Dedifferentiated amniotic fluid mesenchymal stem cell (primary cell): ENCODE measurements at regions not wholly inside any gene's neighbourhood (a gene's known extent, or its start where the extent isn't known, plus 50 kb on each side); places are given as distances from the start of the nearest gene placed in this dataset.

ENCODE experiments used
- DNase-seq: peaks from one replicate; pipeline ENCODE4 v3.0.0-alpha.2; 2016; ENCODE audit errors: extremely low spot score

DNA sequence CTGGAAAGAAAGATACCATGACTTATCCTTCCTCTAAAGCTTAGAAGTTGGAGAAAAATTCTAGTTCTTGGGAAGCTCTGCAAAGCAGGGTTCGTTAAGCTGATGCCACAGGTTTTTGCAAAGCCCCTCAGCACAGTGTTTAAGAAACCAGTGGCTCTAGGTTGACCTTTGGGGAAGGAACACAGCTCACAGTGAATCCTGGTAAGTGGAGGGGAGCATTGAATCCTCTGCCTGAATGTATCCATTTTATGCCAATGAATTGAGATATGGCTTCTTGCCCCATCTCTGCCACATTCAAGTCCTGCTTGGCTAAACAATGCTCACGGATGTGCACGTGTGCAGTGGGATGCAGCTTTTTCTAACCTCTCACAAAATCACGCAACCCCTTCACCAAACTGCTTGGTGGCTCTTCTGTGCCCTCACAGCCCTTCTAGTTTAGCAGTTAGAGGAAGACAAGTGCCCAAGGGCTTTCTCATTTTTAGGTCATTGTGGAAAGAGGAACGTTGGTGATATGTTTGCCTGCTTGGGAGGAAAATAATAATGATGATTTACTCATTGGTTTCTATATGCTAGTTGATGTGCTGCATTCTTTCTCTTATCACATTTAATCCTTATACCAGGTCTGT, 111.3 kb downstream of the DAD1 start:
- no peak for DNase-seq

DNA sequence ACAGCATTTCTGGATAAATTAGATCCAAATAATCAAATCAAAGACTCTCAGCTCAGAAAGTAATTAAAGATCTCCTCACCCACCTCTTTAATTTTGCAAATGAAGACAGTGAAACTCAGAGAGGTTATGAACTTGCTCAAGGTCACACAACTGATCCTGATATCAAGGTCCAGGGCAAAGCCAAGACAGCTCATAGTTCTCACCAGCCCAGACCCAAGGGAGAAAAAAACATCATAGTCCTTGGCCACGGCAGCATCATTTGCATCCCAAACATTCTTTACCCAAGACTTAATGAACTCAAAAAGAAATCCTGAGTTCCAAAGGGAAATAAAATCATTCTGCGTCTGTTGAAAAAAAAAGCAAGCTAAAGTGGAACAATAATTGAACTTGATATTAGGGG, 112.1 kb downstream of the DAD1 start:
- DNase-seq: no peak

DNA sequence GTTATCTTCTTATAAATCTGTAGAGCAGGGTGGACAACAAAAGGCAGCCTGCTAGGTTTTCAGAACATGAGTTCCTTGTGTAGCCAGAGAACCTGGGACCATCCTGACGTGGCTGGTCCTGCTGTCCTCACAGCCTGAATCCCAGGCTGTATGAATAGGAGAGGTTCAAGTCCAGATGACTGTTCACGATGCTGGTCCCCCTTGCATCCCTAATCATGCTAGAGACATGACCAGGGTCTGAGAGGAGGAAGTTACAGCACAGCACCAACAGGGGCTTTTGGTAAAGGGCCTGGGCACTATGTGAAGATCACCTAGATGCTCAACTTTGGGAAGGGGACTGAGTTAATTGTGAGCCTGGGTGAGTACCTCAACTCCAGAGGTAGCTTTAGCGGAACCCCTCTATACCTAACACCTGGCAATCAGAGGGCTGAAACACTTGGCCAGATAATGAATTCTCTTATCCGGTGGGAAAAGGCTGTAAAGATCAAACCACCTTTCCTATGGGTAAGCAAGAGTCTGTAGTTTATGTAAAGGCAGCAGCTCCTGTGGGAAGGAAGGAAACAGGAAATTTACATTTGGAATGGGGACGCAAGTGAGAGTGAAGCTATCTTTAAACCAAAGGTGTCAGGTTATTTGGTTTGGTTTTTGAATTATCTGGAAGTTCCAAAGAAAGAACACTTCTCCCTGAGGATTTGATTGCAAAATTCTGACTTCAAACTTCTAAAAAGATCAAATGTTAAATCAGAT, 112.8 kb downstream of the DAD1 start:
- DNase-seq: no peak

DNA sequence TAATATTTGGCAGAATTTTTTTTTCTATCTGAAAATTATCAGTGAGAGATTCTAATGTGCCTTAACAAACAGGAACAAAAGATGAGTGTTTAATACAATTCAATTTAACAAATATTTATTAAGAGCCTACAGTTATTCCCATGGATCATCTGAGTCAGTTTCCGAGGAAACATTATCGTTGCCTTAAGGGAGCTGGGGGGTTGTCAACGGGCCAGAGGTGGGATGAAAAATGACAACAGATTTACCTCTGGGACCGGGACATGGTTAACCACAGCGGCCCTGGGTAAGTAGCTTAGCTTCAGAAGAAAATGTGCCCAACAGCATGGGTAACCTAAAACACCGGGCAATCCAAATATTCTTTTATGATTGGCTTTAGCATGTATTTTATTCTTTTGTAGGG, 113.6 kb downstream of the DAD1 start:
- DNase-seq: no peak

DNA sequence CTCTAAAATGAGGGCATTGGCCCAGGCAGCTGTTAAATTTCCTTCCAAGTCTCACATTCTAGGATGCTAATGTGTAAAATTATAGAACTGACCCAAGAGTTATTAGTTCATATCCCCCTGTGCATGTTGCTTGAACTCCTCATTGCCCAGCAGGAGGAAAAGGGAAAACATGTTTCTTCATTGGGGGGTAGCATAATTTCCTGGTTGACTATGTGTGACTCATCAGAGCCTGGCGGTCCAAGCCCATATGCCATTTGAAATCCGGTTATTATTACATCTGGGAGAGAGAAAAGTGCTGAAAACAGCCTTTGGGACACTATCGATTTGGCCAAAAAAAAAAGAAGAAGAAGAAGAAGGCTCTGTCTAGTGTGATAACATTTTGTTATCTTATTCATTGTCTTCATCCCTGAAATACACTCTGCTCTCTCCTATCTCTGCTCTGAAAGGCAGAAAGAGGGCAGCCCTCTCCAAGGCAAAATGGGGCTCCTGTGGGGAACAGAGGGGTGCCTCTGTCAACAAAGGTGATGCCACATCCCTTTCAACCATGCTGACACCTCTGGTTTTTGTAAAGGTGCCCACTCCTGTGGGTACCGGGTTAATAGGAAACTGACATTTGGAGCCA, 114.2 kb downstream of the DAD1 start:
- no peak for DNase-seq

DNA sequence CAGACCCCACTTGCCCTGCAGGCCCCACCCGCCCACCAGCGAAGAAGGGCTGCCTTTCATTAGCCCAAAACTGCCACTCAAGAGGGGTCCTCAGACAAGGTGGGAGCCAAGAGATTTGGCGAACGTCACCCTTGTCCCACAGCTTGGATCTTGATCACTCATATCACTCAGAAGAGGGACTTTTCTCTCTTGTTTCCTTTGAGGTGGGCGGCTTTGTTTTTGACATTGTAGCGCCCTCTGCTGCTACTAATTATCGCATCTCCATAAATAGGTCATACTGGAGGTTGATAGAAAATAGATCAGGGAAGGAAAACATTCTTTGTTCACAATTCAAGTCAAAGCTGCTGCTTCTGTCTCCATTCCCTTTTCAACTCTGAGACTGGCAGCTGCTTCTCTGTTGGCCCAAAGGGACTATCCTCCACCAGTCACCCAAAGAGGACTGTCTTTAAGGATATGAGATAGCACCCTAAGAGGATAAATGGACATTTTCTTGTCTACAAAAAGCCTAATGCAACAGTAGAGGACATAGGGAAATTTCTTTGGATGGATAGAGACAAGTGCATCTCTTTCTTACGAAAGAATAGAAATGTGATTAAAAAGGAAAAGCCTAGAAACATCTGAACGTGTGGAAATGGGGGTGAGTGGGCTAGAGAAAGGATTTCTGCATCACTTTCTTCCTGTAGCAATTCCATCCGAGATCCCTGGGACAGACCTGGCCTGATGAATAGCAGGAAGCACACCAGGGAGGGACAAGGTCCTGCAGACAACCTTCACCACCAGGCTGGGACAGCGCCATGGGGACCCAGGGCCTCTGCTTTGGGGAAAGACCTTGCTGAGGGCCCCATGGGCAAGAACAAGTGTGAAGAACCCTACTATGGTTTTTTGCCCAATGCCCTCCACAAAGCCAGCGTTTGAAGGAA, 115.8 kb downstream of the DAD1 start:
- no peak for DNase-seq

DNA sequence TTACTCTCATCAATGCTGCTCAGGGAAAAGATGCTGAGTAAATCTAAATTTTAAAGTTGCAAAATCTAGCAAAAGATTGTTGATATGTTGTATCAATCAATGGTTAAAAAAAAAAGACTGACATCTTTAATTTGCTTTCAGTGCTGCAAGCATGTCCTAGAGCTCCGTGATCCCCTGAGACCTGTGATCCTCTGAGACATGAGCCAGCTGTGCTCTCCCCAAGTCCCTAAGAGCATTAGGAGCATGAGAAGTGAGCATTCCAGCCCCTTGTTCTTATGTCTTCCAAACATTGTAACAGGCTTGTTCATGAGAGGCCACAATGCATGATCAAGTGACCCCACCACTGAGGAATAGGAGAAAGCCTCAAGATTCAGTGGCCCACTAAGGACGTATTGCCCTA, 116.6 kb downstream of the DAD1 start:
- DNase-seq: no peak

DNA sequence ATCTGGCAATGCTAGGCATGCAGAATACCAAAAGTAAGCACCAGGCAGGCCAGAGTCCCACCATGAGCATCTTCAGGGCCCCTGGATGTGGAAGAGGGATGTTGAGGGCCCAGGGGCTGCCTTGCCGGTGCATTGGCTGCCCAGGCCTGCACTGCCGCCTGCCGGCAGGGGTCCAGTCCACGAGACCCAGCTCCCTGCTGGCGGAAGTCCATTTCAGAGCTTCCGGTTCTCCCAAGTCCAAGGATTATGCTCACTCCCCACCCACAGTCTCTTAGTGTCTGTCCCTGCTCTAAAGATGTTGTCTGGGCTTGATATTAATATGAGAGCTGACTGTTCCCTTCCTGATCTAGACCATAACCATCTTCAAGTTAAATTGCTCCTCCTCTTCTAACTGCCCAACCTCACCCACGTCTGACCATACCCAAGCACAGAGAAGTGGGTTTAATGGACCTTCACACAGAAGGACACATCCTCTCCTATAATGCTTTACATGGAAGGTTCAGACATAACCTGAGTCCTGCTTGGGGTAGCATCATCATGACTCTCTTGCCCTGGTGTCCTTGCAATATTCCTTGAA, 117.4 kb downstream of the DAD1 start:
- DNase-seq: no peak

DNA sequence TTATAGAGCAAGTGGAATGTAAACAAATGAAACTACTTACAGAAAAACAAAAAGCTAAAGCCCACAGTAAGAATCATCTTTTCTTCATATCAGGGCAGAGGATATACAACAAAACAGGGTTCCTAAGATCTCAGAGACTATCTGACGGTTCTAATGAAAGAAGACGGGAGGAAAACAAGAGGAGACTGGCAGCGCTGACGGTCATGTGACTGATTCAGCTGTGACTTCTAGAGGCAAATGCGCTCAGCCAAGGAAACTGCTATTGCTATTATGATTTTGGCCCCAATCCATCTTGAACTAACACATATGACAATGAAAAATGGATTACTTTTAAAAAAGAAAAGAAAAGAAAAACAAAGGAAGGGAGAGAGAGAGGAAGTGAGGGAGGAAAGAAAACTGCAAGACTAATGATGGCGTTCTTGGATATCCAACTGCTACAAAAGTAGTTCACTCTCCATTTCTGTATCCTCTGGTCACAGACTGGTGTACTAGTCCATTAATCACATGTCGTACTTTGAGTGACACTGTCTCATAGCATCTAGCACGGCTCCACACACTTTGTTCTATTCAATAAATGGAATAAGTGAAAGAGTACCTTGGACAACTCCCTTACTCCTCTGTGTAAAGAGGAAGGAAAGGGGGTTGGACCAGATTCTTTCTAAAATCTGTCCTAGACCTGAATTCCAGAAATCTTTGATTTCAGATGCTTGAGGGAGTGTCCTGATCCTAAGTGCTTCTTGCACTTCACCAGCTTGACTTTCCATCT, 119.3 kb downstream of the DAD1 start:
- no peak for DNase-seq

DNA sequence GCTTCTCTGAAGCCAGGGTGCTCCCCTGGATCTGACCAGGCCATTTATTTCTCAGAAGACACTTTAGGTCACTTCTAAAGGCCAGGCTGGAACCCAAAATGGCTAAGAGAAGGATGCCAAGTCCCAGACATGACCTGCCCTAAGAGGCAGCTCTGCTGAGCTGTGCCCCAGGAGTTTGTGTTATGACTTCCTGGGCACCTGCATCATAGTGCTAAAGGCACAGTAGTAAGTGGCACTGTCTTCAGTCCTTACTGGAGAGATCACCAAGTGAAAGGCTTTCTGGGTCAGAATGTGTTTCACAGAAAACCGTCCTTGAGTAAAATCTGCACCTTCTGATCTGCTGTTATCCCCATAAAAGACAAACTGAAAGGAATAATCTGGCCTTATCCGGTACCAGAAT, 120.2 kb downstream of the DAD1 start:
- no peak for DNase-seq

DNA sequence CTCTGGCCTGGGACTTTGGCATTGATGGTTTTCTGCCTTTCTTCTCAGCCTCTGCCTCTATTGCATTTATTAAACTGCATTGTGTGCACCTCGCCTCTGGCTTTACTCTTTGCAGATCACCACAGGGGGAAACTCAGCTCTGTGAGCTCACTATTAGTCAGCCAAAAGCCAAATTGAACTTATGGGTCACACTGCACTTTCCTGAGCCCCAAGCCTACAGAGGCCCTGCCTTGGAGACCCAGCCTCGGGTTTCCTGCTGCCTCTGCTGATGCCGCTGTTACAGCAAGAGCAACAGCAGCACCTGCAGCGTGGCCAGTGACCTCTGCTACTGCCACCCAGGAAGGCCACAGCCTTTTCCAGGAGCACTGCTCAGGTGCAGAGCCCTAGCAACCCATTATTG, 122.5 kb downstream of the DAD1 start:
- no peak for DNase-seq

DNA sequence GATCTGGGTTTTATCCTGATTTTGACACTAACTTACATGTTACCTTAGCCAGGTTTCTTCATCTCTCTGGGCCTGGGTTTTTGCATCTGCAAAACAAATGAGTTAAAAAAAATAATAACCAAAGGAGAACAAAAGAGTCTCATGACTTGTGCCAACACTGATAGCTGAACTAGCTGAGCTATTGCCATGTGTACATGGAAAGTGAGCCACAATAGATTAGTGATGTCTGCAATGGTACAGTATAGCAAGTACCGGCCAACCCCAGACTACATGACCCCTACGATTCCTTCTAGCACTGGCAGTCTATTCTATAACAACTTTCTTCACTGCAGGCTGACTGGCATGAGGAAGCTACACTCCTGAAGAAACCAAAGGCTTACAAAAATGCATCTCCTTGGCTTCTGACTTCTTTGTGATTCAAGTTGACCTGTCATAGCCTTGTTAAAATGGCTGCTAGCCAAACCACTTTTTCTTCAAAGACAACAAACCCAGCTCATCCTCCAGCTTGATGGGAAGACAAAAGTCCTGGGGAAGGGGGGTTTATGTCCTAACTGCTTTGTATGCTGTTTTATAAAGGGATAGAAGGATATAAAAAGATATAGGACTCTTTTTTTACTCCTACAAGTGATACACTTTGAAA, 123.7 kb downstream of the DAD1 start:
- no peak for DNase-seq

DNA sequence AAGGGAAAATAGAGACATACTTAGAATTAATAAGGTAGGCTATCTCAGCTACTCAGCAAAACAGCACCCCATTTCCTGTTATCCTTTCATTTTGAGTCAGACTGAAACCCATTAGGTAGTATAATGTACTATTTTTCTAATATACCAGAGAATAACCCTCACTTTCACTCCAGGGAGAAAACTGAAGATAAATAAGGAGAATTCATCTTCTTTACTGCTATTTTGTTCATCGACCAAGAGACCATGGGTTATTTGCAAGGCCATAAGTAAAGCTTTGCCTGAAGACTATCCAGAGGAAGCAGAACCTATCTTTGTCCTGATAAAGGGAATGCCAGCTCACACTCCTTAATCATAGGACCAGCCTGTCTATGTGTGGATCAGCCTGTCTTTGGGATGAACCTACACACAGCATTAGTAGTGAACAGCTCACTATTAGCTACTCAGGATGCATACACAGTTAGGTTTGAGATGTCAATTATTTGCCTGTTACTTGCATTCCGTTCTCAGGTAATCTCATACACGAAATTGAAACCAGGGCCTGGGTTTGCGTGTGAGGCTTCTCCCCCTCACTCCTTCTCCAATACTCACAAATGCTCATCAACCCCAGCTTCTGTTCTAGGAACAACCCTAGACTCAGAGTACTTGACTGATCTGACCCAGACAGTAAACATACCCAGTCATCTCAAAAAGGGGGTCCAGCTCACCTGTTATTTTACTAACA, 124.4 kb downstream of the DAD1 start:
- no peak for DNase-seq

DNA sequence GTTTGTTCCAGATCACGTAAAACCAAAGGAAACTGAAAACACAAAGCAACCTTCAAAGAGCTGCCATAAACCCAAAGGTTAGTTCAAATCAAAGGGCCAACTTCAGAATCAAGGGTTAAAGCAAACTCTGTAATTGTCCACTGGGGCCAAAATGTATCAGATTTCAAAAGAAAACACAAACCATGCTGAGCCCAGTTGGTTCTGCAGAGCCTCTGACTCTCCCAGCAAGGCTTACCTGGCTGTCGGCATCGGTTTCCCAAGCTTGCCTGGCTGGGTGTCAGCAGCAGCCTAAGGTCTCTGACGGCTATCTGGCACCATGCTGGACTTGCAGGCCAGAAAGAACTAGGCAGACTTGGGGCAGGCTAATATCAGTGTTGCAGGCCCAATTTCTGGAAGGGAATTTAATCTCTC, 125.3 kb downstream of the DAD1 start:
- no peak for DNase-seq

DNA sequence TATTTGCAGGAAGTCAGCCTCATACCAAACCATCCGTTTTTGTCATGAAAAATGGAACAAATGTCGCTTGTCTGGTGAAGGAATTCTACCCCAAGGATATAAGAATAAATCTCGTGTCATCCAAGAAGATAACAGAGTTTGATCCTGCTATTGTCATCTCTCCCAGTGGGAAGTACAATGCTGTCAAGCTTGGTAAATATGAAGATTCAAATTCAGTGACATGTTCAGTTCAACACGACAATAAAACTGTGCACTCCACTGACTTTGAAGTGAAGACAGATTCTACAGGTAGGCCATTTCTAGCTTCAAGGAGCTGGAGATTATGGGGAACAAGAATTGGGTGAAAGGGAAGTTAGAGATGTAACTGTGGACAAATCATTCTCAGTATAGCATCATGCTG, 126.1 kb downstream of the DAD1 start:
- no peak for DNase-seq

DNA sequence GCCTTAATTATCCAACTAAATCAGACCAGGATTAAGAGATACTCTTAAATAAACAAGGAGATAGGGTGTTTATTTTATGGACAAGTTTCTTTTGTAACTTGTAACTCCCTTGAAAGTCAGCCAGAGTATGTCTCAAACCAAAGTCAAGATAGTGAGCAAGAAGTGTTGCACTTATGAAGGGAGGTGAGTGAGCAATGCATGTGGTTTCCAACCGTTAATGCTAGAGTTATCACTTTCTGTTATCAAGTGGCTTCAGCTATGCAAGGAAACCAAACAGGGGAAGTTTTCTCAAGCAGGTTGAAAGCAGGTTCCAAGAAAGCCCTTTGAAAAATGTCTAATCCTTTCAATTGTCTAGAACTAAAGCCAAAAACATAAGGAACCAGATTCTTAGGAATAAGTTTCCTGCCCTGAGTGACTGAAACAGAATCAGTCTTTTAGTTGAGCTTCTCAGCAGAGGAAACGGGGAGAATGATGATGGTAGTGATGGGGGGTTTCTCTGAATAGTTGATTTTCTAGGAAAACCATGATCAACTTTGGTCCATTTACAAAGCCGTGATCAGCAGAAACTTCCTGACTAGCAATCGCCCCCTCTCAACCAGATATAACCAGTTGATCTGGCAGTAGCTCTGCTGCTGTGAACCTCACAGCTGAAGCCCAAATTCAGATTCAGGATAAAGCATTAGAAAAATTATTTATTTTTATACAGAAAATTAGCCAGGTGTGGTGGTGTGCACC, 128.4 kb downstream of the DAD1 start:
- DNase-seq: no peak

DNA sequence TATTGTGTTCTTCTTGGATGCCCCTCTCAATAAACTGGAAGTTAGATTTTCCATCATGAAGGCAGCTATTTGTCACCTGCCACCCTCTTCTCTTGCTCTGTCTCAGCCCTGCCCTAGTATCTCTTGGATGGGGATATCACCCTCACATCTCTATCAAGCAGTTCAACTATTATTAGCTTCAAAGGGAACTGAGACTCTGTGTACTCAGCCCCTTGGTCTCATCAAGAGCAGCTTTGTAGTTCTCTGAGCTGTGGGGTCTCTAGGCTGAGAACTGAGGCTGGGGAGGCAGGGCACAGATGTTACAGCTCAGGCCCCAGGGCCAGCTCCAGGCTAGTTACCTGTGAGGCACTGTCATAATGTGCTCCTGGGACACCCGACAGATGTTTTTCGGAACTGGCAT, 130.3 kb downstream of the DAD1 start:
- DNase-seq: no peak

DNA sequence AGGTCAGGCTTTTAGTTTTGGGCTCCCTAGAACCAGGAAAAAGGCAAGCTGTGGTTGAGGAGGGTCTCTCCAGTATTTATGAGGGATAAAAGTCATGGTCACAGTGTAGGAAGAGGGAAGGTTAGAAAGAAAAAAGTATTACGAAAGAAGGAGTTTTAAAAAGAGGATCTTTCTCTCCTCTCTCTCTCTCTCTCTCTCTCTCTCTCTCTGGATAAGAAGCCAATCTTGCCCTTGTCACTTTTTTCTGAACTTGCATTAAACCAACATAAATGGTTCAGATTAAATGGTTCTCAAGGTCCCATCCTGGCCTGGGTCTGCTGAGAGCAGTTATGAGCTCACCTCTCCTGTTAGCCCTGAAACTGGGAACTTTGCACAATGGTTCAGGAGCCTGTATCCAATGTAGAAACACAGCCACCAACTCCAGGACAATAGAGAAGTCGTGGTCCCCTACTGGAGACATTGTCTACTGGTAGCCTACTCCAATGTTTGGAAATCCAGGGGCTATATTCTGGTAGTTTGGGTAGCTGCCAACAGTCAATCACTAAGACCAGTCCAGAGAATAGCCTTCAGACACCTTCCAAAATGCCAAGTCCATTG, 131.9 kb downstream of the DAD1 start:
- no peak for DNase-seq

DNA sequence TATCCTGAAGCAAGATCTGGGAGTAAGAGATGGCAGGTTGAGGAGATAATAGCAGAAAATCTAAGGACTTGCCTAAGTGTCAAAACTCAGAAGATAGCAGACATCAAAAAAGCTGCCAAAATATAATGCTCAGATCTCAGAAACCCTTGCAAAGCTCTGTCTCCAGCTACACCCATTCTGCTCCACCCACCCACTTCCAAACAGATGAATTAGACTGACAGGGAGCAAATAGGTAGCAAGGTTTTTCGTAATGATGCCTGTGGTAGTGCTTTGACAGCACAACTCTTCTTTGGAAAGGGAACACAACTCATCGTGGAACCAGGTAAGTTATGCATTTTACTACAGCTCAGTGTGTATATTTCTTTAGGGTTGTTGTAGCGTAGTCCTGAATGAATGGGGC, 132.6 kb downstream of the DAD1 start:
- no peak for DNase-seq
